ENCODE measurements at regions not wholly inside any gene's neighbourhood (a gene's known extent, or its start where the extent isn't known, plus 50 kb on each side); places are given as distances from the start of the nearest gene placed in this dataset.

- DNase-seq: no peak
These were observed 192.3 kb upstream of the CADM1 start for GRCh38 chr11:115696563-115696962.

DNA sequence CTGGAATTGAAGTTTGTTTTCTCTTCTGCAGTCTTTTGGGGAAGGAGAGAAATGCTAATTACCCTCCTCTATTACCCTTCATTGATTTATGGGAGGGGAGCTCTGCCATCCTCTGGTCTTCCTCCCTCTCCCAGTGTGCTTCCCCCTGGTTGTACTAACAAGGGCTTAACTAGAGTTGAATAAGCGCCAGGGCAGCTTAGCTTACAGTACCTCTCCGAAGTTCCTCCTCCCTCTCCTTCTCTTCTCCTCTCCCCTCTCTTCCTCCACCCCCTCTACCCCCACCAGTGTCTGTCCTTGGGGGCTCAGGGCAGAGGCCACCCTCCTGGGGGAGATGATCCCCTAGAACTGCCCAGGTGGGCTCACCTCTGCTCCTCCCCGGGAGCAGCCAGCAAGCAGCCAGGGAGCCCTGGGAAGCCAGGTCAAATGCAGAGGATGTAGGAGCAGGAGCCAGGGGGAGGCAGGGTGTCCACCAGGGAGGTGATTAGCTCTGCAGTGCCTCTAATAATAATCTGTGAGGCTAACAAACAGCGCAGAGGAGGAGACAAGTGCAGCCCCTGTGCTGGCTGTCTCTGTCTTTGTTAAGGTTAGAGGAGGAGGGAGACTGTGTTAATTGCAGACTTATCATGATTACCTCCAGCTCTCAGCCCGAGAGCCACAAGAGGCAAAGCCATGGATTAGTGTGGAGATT lies 191.6 kb upstream of the CADM1 start:
- DNase-seq: peak; percentile 15

DNA sequence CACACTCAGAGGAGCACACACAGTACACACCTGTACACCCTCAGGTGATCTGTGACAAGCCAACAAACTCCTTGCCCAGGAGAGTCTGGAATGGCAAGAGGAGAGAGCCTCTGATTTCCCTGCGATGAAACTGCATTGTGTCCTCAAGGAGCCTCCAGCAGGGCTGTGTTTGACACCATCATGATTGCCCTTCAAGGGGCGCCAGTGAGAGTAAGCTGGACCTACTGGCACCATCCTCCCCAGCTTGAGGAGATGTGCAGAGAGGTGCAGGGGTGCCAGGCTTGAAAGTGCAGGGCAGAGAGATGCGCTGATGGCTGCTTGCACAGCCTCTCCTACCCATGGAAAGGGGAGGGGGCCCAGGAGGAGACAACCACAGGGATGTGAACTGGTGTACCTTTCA lies 188.8 kb upstream of the CADM1 start:
- no peak for DNase-seq

- DNase-seq: no peak
These were observed 186.8 kb upstream of the CADM1 start for GRCh38 chr11:115691030-115691429.

- DNase-seq: no peak
These were observed 183.7 kb upstream of the CADM1 start for GRCh38 chr11:115687934-115688333.

- no peak for DNase-seq
These were observed 180.5 kb upstream of the CADM1 start for GRCh38 chr11:115684699-115685098.

GRCh38 chr11:115684135-115684534 lies 179.9 kb upstream of the CADM1 start:
- no peak for DNase-seq

- no peak for DNase-seq
These were observed 178.7 kb upstream of the CADM1 start for GRCh38 chr11:115682888-115683287.

DNA sequence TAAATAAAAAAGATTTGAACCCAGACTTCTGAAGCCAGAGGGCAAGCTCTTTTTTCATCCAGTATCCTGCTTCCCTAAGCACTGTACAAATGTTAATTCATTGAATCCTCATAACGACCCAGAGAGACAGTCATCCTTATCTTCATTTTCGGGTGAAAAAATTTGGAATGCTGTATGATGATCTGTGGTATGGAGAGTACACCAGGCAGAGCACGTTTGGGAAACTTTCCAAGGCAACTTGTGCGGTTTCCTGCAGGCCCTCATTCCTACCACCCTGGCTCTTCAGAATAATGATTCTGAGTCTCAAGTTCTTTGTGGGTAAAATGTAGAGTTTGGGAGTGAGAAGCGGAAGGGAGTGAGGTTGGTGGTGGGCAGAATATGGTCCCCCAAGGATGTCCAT lies 177.9 kb upstream of the CADM1 start:
- DNase-seq: no peak

GRCh38 chr11:115679945-115680344 lies 175.7 kb upstream of the CADM1 start:
- DNase-seq: no peak

DNA sequence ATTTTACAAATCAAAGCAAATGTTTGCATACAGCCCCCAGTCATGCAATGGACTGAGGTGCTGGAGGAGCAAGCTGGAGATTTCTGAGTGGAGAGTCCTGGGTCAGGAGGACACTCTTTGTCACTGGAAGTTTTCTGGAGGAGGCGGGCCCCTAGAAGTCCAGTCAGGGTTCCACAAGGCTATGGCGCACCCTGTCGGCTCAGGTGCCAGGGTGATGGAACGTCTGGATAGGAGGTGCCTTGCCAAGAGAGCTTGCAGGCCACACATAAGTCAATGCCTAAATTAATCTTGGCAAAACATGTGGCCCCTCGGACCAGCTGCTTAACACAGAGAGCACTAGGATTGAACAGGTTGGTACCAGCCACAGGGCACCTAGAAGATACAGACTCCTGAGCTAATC lies 174.7 kb upstream of the CADM1 start:
- DNase-seq: no peak

DNA sequence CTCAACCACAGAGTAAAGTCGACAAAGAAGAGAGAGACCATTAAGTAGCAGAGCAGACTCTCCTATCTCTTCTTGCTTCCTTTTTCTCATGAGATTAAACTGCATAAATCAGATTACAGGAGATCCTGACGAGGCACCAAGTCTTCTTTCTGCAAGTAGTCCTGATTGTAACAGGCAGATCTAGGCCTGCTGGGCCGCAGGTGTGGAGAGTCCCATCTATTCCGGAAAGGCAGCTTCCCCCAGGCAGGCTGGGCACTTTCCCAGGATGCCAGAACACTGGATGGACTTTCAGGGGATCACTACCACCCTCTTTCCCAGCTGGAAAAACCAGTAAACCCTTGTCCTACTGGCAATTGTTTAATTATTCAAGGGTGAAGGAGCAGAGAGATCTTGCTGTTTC lies 173.0 kb upstream of the CADM1 start:
- no peak for DNase-seq

DNA sequence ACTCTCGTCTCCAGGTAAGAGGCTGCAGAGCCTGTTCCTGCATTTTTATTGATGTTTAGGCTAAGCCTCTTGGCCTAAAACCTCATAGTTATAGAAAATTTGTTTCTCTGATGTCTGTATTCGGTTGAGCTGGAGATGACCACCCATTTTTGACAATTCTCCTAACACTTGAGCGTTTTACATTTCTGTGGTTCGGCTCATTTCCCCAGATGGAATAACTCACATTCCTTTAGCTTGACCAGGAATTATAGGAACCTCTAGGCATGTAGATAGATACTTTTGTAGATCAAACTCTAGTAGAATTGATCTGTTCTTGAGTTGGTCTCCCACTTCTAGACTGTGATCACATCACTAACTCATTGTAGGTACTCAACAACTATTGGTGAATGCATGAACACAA lies 172.6 kb upstream of the CADM1 start:
- DNase-seq: no peak

DNA sequence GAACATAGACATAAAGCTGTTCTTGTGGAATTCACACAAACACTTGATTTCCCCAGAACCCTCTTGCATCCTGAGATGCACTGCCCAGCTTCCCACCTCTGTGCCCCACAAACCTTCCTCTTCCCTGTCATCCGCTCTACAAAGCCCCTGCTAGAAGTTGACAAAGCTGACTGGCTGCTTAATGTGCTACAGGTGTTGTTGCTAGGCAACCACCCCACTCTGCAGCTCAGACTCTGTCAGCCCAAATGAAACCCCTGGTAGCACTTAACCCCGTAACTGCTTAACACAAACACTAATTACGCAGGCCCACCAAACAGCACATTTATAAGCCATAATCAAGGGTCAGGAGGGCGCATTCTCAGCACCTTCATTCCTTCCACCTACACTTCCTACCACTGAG lies 172.0 kb upstream of the CADM1 start:
- DNase-seq: no peak

- no peak for DNase-seq
These were observed 170.8 kb upstream of the CADM1 start for GRCh38 chr11:115674937-115675544.

GRCh38 chr11:115674176-115674936 lies 170.1 kb upstream of the CADM1 start:
- no peak for DNase-seq

- DNase-seq: no peak
These were observed 169.5 kb upstream of the CADM1 start for GRCh38 chr11:115673720-115674119.

GRCh38 chr11:115672999-115673411 lies 168.8 kb upstream of the CADM1 start:
- peak; percentile 77 for DNase-seq

GRCh38 chr11:115672412-115672811 lies 168.2 kb upstream of the CADM1 start:
- no peak for DNase-seq

GRCh38 chr11:115670538-115671205 lies 166.5 kb upstream of the CADM1 start:
- DNase-seq: no peak

DNA sequence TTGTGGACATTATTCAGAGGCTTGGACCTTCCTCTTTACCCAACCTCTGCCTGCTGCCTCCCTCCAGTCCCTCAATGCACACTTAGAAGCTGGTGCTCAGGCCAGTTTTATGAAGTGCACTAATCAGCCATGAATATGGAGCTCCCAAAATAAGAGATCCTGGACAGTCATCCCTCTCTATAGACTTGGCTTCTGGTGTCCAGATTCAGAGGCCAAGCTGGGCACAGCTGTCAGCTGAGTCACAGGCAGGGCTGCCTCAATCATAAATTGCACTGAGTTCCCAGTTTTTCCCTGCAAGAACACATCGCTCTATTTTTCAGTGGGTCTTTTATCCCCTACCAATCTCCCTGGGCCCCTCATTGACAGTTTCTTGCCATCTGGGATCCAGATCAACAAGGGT lies 161.7 kb upstream of the CADM1 start:
- no peak for DNase-seq

DNA sequence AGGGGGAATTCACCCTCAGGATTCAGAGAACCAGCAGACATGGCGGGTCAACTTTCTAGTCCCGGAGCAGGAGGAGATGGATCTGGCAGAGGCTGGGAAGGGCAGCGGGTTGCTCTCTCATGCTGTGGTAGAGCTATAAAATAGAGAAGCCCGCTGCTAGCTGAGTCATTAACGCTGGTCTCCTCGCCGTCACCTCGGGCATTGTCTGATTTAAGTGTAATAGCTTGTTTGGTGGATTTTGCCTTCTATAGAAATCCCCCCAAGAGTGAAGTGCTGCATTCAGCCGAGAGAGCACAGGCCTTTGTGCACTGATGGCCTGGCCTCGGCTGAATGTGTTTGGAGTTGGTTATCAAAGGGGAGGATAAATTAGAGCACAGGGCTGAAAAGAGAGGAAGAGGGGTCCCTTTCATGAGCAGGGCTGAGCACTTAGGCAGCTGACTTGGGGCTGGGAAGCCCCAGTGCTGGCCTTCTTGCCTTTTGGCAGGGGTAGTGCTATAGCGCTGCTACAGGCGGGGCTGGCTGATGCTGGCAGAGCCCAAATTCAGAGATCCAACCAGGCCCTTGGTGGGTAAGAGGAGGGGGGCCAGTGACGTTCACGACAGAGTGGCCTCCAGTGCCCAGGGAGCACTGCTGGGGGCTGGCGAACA lies 161.1 kb upstream of the CADM1 start:
- DNase-seq: no peak

GRCh38 chr11:115664313-115664712 lies 160.1 kb upstream of the CADM1 start:
- DNase-seq: no peak

Measured in NCI-H524 treated with DMSO at 0.1 percent for 48 hours (cell line).